ENCODE measurements at regions not wholly inside any gene's neighbourhood (a gene's known extent, or its start where the extent isn't known, plus 50 kb on each side); places are given as distances from the start of the nearest gene placed in this dataset.

GRCh38 chr12:43165351-43165750, 386.7 kb downstream of the ADAMTS20 start:
- DNase-seq (ENCODE audit: low read depth in 1 of 2, low spot score in 1 of 2): no peak
- TF ChIP-seq GABPA (IDR thresholded peaks at IDR 0.05; ENCODE audit: low read depth): no peak
- Histone ChIP-seq H3K27ac (replicated peaks) (no peak overlapping the region), H3K4me3 (replicated peaks; ENCODE audit: insufficient read depth, low read length) (no peak overlapping the region), H3K27me3 (ENCODE audit: insufficient read depth, poor library complexity, severe bottlenecking) (no peaks in the 10 kb centered on the region)

- DNase-seq (ENCODE audit: low read depth in 1 of 2, low spot score in 1 of 2): no peak
- Histone ChIP-seq H3K27me3 (ENCODE audit: insufficient read depth, poor library complexity, severe bottlenecking) (no peaks in the 10 kb centered on the region), H3K27ac (replicated peaks) (no peak overlapping the region), H3K4me3 (replicated peaks; ENCODE audit: insufficient read depth, low read length) (no peak overlapping the region)
- TF ChIP-seq CTCF (IDR thresholded peaks at IDR 0.05; ENCODE audit: insufficient read depth, low read length) (no peak), GABPA (IDR thresholded peaks at IDR 0.05; ENCODE audit: low read depth) (no peak), POLR2AphosphoS5 (IDR thresholded peaks at IDR 0.05; ENCODE audit: low read depth) (no peak), REST (IDR thresholded peaks at IDR 0.05; ENCODE audit: insufficient replicate concordance, low read depth) (no peak), SPI1 (IDR thresholded peaks at IDR 0.05; ENCODE audit: borderline replicate concordance, low read depth) (no peak)
These were observed 389.9 kb downstream of the ADAMTS20 start for GRCh38 chr12:43162138-43162537.

- no peak overlapping the region for H3K27ac ChIP-seq (replicated peaks)
- no peaks in the 10 kb centered on the region for H3K27me3 ChIP-seq (ENCODE audit: insufficient read depth, poor library complexity, severe bottlenecking)
- no peak overlapping the region for H3K4me3 ChIP-seq (replicated peaks; ENCODE audit: insufficient read depth, low read length)
- no peak for TF ChIP-seq GABPA (IDR thresholded peaks at IDR 0.05; ENCODE audit: low read depth)
- TF ChIP-seq SPI1 (IDR thresholded peaks at IDR 0.05; ENCODE audit: borderline replicate concordance, low read depth): no peak
- no peak for TF ChIP-seq REST (IDR thresholded peaks at IDR 0.05; ENCODE audit: insufficient replicate concordance, low read depth)
- TF ChIP-seq CTCF (IDR thresholded peaks at IDR 0.05; ENCODE audit: insufficient read depth, low read length): no peak
- TF ChIP-seq POLR2AphosphoS5 (IDR thresholded peaks at IDR 0.05; ENCODE audit: low read depth): no peak
- DNase-seq (ENCODE audit: low read depth in 1 of 2, low spot score in 1 of 2): no peak
These were observed 392.5 kb downstream of the ADAMTS20 start for GRCh38 chr12:43159506-43159905.

GRCh38 chr12:43158126-43158525, 393.9 kb downstream of the ADAMTS20 start:
- Histone ChIP-seq H3K27me3 (ENCODE audit: insufficient read depth, poor library complexity, severe bottlenecking) (no peaks in the 10 kb centered on the region), H3K27ac (replicated peaks) (no peak overlapping the region), H3K4me3 (replicated peaks; ENCODE audit: insufficient read depth, low read length) (no peak overlapping the region)
- TF ChIP-seq CTCF (IDR thresholded peaks at IDR 0.05; ENCODE audit: insufficient read depth, low read length) (no peak), REST (IDR thresholded peaks at IDR 0.05; ENCODE audit: insufficient replicate concordance, low read depth) (no peak), GABPA (IDR thresholded peaks at IDR 0.05; ENCODE audit: low read depth) (no peak), POLR2AphosphoS5 (IDR thresholded peaks at IDR 0.05; ENCODE audit: low read depth) (no peak), SPI1 (IDR thresholded peaks at IDR 0.05; ENCODE audit: borderline replicate concordance, low read depth) (no peak)
- DNase-seq (ENCODE audit: low read depth in 1 of 2, low spot score in 1 of 2): no peak

Measured in HL-60 (cell line).